PC-3 (cell line): ENCODE measurements at regions not wholly inside any gene's neighbourhood (a gene's known extent, or its start where the extent isn't known, plus 50 kb on each side); places are given as distances from the start of the nearest gene placed in this dataset.

Source experiments
- CTCF ChIP-seq: fragments of 300-600 bp; sonication (generic); conservative IDR thresholded peaks from 2 replicates; pipeline ENCODE4 v1.5.1; 2017; ENCODE audit warnings: antibody characterized with exemption, low read depth, mild to moderate bottlenecking, low read length
- EZH2 ChIP-seq: fragments of 300-600 bp; sonication (generic); IDR thresholded peaks from one replicate; pipeline ENCODE4 v1.6.1; 2017; ENCODE audit warnings: antibody characterized with exemption, mild to moderate bottlenecking, low read length; ENCODE audit not compliant: unreplicated experiment
- EZH2phosphoT487 ChIP-seq: fragments of 300-600 bp; sonication (generic); IDR thresholded peaks from 2 replicates; pipeline ENCODE4 v1.6.1; 2018; ENCODE audit warnings: mild to moderate bottlenecking, antibody characterized with exemption, low read length, borderline replicate concordance

GRCh38 chr2:224223851-224224555 lies 177.9 kb downstream of the FAM124B start:
- TF ChIP-seq EZH2phosphoT487 (no peak), CTCF (no peak), EZH2 (no peak)
